ENCODE measurements at regions not wholly inside any gene's neighbourhood (a gene's known extent, or its start where the extent isn't known, plus 50 kb on each side); places are given as distances from the start of the nearest gene placed in this dataset.
"Not testable (repeated sequence)": the region's sequence is repeated elsewhere in the genome, so short reads cannot be mapped to it uniquely, and the experiment has no call there.

- peak; percentile 62 for DNase-seq
- intact Hi-C loops (cut with DNase I): no loop called here
- ATAC-seq: peak; percentile 63 to 85
These were observed 77.2 kb upstream of the RNU6-1 start for GRCh38 chr15:67917037-67917436.

DNA sequence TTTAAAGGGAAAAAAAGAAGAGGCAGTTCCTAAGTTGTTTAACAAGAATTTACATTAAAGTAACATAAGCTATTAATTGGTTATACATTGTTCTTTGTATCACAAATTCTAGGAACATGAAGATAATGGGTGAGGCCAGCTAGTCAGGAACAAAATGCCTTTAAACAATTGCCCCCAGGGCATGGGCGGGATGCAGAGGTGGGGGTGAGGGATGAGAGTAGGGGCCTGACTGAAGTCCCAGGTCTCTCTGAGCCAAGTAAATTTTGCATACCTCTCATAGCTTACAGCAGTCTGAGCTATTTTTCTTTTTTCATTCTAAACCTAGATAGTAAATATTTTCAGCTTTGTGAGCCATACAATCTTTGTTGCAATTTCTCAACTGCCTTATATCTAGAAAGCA, 77.8 kb upstream of the RNU6-1 start:
- DNase-seq (no peak), ATAC-seq (no peak)
- intact Hi-C loops (cut with DNase I): no loop called here

GRCh38 chr15:67918205-67918861, 78.5 kb upstream of the RNU6-1 start:
- ATAC-seq (no peak), DNase-seq (no peak)
- intact Hi-C loops (cut with DNase I): no loop called here

DNA sequence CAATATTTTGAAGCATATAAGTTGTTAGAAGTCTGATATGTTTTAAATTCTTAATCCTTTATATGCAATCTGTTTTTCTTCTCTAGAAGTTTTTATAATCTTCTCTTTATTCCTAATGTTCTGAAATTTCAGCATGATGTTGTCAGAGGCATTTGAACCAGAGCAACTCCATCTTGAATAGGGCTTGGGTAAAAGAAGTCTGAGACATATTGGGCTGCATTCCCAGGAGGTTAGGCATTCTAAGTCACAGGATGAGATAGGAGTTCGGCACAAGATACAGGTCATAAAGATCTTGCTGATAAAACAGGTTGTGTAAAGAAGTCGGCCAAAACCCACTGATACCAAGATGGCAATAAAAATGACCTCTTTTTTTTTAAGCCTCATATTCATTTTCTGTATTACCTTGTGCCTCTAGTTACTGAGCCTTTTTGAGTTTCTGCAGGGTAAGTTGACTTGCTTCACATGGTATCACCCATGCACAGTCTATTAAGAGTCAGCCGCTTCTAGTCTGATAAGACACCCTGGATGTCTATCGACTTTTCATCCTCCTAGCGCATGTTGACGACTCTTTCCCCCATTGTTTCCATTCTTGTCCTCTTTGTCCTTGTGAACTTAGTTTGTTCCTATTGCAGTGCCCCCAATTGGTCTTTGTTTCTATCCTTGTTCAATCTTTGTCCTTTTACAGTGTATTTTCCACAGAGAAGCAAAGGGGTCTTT, 80.8 kb upstream of the RNU6-1 start:
- no peak for DNase-seq
- intact Hi-C loops (cut with DNase I): no loop called here
- no peak for ATAC-seq

GRCh38 chr15:67922106-67922675, 82.3 kb upstream of the RNU6-1 start:
- no peak for DNase-seq
- intact Hi-C loops (cut with DNase I): no loop called here
- ATAC-seq: no peak

- DNase-seq: no peak
- intact Hi-C loops (cut with DNase I): no loop called here
- ATAC-seq: peak; percentile 32 to 53
These were observed 83.4 kb upstream of the RNU6-1 start for GRCh38 chr15:67922971-67923945.

DNA sequence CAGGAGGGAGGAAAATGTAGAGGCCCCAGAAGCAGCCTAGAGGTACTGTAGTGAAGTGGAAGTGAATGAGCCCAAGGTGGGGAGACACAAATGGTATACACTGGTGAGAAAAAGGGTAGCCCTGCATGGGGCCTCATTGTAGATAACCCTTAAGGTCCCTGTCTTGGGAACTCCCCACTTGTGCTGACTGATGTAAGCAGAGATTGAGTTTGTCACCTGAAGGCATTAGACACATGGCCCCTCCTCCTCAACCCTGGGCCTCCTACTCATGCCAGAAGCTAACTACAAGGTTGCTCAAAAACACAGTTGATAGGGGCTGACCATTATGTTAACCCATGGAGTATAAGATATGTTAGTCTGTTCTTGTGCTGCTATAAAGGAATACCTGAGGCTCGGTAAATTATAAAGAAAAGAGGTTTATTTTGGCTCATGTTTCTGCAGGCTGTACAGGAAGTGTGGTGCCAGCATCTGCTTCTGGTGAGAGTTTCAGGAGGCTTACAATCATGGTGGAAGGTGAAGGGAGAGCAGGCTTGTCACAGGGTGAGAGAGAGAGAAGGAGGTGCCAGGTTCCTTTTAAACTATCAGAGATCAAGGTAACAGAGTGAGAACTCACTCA, 84.6 kb upstream of the RNU6-1 start:
- DNase-seq (no peak), ATAC-seq (no peak)
- intact Hi-C loops (cut with DNase I): no loop called here

GRCh38 chr15:67925182-67925581, 85.3 kb upstream of the RNU6-1 start:
- ATAC-seq (peak; percentile 25 to 34), DNase-seq (no peak)
- intact Hi-C loops (cut with DNase I): no loop called here

- DNase-seq: peak; percentile 83
- intact Hi-C loops (cut with DNase I): no loop called here
- peak; percentile 53 to 79 for ATAC-seq
These were observed 87.8 kb upstream of the RNU6-1 start for GRCh38 chr15:67927501-67928168.

- no peak for ATAC-seq
- intact Hi-C loops (cut with DNase I): no loop called here
- no peak for DNase-seq
These were observed 88.8 kb upstream of the RNU6-1 start for GRCh38 chr15:67928666-67929065.

- intact Hi-C loops (cut with DNase I): no loop called here
- DNase-seq (no peak), ATAC-seq (no peak)
These were observed 90.9 kb upstream of the RNU6-1 start for GRCh38 chr15:67930720-67931119.

DNA sequence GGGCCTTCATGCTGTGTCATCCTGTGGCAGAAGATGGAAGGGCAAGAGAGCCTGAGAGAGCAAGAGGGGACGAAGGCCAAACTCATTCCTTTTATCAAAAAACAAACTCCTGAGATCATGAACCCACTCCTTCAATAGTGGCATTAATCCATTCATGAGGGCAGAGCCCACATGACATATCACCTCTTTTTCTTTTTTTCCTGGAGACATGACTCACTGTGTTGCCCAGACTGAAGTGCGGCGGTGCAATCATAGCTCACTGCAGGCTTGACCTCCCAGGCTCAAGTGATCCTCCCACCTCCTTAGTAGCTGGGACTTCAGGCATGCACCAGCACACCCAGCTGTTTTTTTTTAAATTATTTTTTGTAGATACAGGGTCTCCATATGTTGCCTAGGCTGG, 92.0 kb upstream of the RNU6-1 start:
- DNase-seq (no peak), ATAC-seq (peak in 1 of 2 donors; percentile 38)
- intact Hi-C loops (cut with DNase I): no loop called here

DNA sequence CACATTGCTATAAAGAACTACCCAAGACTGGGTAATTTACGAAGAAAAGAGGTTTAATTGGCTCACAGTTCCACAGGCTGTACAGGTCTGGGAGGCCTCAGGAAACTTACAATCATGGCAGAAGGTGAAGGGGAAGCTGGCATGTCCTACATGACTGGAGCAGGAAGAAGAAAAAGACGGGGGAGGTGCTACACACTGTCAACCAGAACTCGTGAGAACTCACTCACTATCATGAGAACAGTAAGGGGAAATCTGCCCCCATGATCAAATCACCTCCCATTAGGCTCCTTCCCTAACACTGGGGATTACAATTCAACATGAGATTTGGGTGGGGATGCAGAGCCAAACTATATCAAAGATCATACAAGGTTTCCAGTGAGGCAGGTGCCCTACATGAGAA, 94.3 kb upstream of the RNU6-1 start:
- intact Hi-C loops (cut with DNase I); DNase-seq; ATAC-seq: not testable (repeated sequence)

DNA sequence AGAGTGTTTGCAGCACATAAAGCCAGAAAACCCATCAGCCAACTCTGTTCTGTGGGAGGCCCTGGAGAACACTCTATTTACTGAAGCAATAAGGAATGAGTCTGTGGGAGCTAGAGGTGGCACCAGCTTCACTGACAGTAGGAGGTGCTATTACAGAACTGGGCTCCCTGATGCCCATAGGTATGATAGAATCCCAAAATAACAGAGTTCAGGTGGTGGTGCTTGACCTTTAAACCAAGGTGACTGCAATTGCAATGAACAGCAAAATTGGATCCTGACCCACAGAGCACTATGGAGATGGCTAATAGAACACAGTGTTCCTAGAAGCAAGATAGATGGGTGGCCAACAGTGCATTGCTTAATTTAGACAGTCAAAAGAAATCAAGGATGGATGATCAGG, 95.4 kb upstream of the RNU6-1 start:
- intact Hi-C loops (cut with DNase I): no loop called here
- DNase-seq (no peak), ATAC-seq (no peak)

DNA sequence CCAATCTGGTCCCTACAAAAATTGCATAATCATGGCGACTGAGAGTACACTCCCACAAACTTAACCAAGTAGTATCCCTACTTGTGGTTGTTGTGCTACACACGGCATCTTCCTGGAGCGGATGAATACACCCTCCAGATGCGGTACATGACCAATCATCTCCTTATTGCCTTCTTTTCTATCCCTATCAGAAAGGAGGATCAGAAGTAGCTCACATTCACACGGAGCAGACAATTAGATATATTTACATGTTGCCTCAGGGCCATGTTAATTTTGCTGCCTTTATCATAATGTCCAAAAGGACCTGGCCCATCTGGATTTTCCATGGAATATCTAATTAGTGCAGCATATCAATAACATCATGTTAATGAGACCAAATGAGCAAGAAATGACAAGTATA, 96.4 kb upstream of the RNU6-1 start:
- intact Hi-C loops (cut with DNase I): no loop called here
- no peak for ATAC-seq
- no peak for DNase-seq

DNA sequence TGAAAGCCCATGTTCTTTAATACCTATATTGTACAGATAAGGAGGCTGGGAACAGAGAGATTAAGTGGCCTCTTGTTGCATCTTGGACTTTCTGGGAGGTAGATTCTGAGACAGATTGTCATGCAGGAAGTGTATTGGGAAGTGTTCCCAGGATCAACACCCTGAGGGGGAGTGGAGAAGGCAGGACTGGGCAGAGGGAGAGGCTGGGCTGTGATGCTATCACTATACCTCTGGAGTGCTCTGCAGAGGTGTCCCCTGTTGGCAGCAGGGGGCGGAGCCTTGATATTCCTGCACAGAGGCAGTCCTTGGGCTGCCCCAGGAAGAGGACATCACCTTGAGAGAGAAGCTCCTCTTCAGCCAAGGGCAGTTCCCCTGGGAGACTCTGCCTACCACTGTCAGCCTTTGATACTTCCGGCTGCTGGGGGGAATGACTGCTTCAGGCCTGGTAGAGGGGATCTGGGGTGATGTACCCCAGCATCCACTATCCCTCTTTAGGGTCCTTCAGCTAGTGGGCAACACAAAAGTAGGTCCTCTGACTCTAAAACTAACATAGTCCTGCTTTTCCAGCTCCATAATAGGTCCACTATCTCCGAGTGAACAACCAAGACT, 97.4 kb upstream of the RNU6-1 start:
- intact Hi-C loops (cut with DNase I): no loop called here
- ATAC-seq (no peak), DNase-seq (no peak)

- ATAC-seq; DNase-seq; intact Hi-C loops (cut with DNase I): not testable (repeated sequence)
These were observed 99.3 kb upstream of the RNU6-1 start for GRCh38 chr15:67939179-67939578.

Measured in left cardiac atrium (tissue), 4 donors.